Karpas-422 (cell line): ENCODE measurements at regions not wholly inside any gene's neighbourhood (a gene's known extent, or its start where the extent isn't known, plus 50 kb on each side); places are given as distances from the start of the nearest gene placed in this dataset.
"Not testable (repeated sequence)": the region's sequence is repeated elsewhere in the genome, so short reads cannot be mapped to it uniquely, and the experiment has no call there.

Experiments used
- DNase-seq: peaks from one replicate; pipeline ENCODE4 v3.0.0-alpha.2; 2015
- H2AFZ ChIP-seq: fragments of 200-600 bp; sonication (generic); 2 replicates; pipeline ENCODE4 v1.6.1; 2014; ENCODE audit warnings: antibody characterized with exemption, low read length, mixed read lengths
- H3K27ac ChIP-seq: fragments of 200-600 bp; sonication (generic); 2 replicates; pipeline ENCODE4 v1.5.1; 2014; ENCODE audit warnings: mild to moderate bottlenecking, low read length, moderate library complexity
- H3K27me3 ChIP-seq: fragments of 200-600 bp; sonication (generic); 2 replicates; pipeline ENCODE4 v1.6.1; 2014; ENCODE audit warnings: low read length, mixed read lengths
- H3K36me3 ChIP-seq: fragments of 200-600 bp; sonication (generic); 2 replicates; pipeline ENCODE4 v1.6.1; 2014; ENCODE audit warnings: low read length, mixed read lengths; ENCODE audit not compliant: insufficient read depth
- H3K4me1 ChIP-seq: fragments of 200-600 bp; sonication (generic); 2 replicates; pipeline ENCODE4 v1.6.1; 2014; ENCODE audit warnings: mild to moderate bottlenecking, low read length, mixed read lengths
- H3K4me2 ChIP-seq: fragments of 200-600 bp; sonication (generic); 2 replicates; pipeline ENCODE4 v1.6.1; 2014; ENCODE audit warnings: low read length, low read depth, mild to moderate bottlenecking; ENCODE audit not compliant: poor library complexity, severe bottlenecking
- H3K4me3 ChIP-seq: fragments of 200-600 bp; sonication (generic); 2 replicates; pipeline ENCODE4 v1.5.1; 2014; ENCODE audit warnings: mild to moderate bottlenecking, antibody characterized with exemption, low read length, mixed read lengths
- H3K79me2 ChIP-seq: fragments of 200-600 bp; sonication (generic); 2 replicates; pipeline ENCODE4 v1.6.1; 2014; ENCODE audit warnings: mild to moderate bottlenecking, low read length, mixed read lengths
- H3K9ac ChIP-seq: fragments of 200-600 bp; sonication (generic); 2 replicates; pipeline ENCODE4 v1.6.0; 2014; ENCODE audit warnings: low read length
- H3K9me2 ChIP-seq: fragments of 200-600 bp; sonication (generic), shearing (Covaris generic); replicated peaks from 2 replicates; pipeline ENCODE4 v1.6.0; 2014; ENCODE audit warnings: mild to moderate bottlenecking, low read length, moderate library complexity; ENCODE audit not compliant: insufficient read depth
- H3K9me3 ChIP-seq: fragments of 300-700, 200-600 bp; sonication (generic); 2 replicates; pipeline ENCODE4 v1.6.1; 2014; ENCODE audit warnings: low read length, mixed read lengths
- H4K20me1 ChIP-seq: fragments of 200-600 bp; sonication (generic); 2 replicates; pipeline ENCODE4 v1.6.1; 2014; ENCODE audit warnings: mild to moderate bottlenecking, antibody characterized with exemption, low read length, low read depth; ENCODE audit not compliant: insufficient read depth

- not testable (repeated sequence) for DNase-seq, H3K4me1 ChIP-seq
Observed at GRCh38 chr13:74718232-74718842, 584.1 kb upstream of the KLF12 start.

GRCh38 chr13:74715718-74716117, 581.5 kb upstream of the KLF12 start:
- no peak for DNase-seq
- H2AFZ ChIP-seq: no peak overlapping the region

More at GRCh38 chr13:74718232-74718842, 584.1 kb upstream of the KLF12 start:
- H3K27ac ChIP-seq, H3K27me3 ChIP-seq, H3K4me2 ChIP-seq, H3K9me3 ChIP-seq, H2AFZ ChIP-seq, H3K9ac ChIP-seq, H3K36me3 ChIP-seq, H3K9me2 ChIP-seq, H4K20me1 ChIP-seq, H3K4me3 ChIP-seq, H3K79me2 ChIP-seq: not testable (repeated sequence)

GRCh38 chr13:74710006-74710405, 575.8 kb upstream of the KLF12 start:
- no peak overlapping the region for H2AFZ ChIP-seq
- DNase-seq: no peak
- H3K79me2 ChIP-seq: no peaks in the 10 kb centered on the region
- H3K36me3 ChIP-seq: no peaks in the 10 kb centered on the region
- H3K4me1 ChIP-seq: no peaks in the 10 kb centered on the region
- H3K9ac ChIP-seq: no peak overlapping the region
- H4K20me1 ChIP-seq: no peaks in the 10 kb centered on the region
- no peaks in the 10 kb centered on the region for H3K9me2 ChIP-seq
- no peak overlapping the region for H3K27ac ChIP-seq
- no peaks in the 10 kb centered on the region for H3K27me3 ChIP-seq
- H3K4me2 ChIP-seq: no peak overlapping the region
- no peak overlapping the region for H3K4me3 ChIP-seq
- no peaks in the 10 kb centered on the region for H3K9me3 ChIP-seq

More at GRCh38 chr13:74715718-74716117, 581.5 kb upstream of the KLF12 start:
- Histone ChIP-seq H3K4me1 (no peaks in the 10 kb centered on the region), H3K27me3 (no peaks in the 10 kb centered on the region), H3K4me3 (no peak overlapping the region), H3K27ac (no peak overlapping the region), H3K9me2 (no peaks in the 10 kb centered on the region), H4K20me1 (no peaks in the 10 kb centered on the region), H3K4me2 (no peak overlapping the region), H3K9ac (no peak overlapping the region), H3K36me3 (no peaks in the 10 kb centered on the region), H3K9me3 (no peaks in the 10 kb centered on the region), H3K79me2 (no peaks in the 10 kb centered on the region)

GRCh38 chr13:74709226-74709625, 575.0 kb upstream of the KLF12 start:
- Histone ChIP-seq H2AFZ (no peak overlapping the region), H3K4me3 (no peak overlapping the region), H4K20me1 (no peaks in the 10 kb centered on the region), H3K4me2 (no peak overlapping the region), H3K9me3 (no peaks in the 10 kb centered on the region), H3K36me3 (no peaks in the 10 kb centered on the region), H3K9ac (no peak overlapping the region), H3K27me3 (no peaks in the 10 kb centered on the region), H3K79me2 (no peaks in the 10 kb centered on the region), H3K27ac (no peak overlapping the region), H3K9me2 (no peaks in the 10 kb centered on the region), H3K4me1 (no peaks in the 10 kb centered on the region)
- DNase-seq: no peak

GRCh38 chr13:74708629-74709028, 574.4 kb upstream of the KLF12 start:
- H2AFZ ChIP-seq: no peak overlapping the region
- H3K9me3 ChIP-seq: no peaks in the 10 kb centered on the region
- no peak overlapping the region for H3K4me2 ChIP-seq
- no peaks in the 10 kb centered on the region for H3K36me3 ChIP-seq
- H3K79me2 ChIP-seq: no peaks in the 10 kb centered on the region
- no peaks in the 10 kb centered on the region for H3K27me3 ChIP-seq
- H3K4me1 ChIP-seq: no peaks in the 10 kb centered on the region
- no peak for DNase-seq
- H3K9me2 ChIP-seq: no peaks in the 10 kb centered on the region
- H3K9ac ChIP-seq: no peak overlapping the region
- no peak overlapping the region for H3K4me3 ChIP-seq
- no peak overlapping the region for H3K27ac ChIP-seq
- H4K20me1 ChIP-seq: no peaks in the 10 kb centered on the region

GRCh38 chr13:74707291-74707690, 573.1 kb upstream of the KLF12 start:
- H3K36me3 ChIP-seq: no peaks in the 10 kb centered on the region

GRCh38 chr13:74706801-74707200, 572.6 kb upstream of the KLF12 start:
- no peaks in the 10 kb centered on the region for H3K9me2 ChIP-seq
- no peaks in the 10 kb centered on the region for H3K9me3 ChIP-seq
- H3K4me2 ChIP-seq: no peak overlapping the region

More at GRCh38 chr13:74707291-74707690, 573.1 kb upstream of the KLF12 start:
- H3K9ac ChIP-seq: no peak overlapping the region
- H3K79me2 ChIP-seq: no peaks in the 10 kb centered on the region
- H3K9me2 ChIP-seq: no peaks in the 10 kb centered on the region
- H3K9me3 ChIP-seq: no peaks in the 10 kb centered on the region
- no peaks in the 10 kb centered on the region for H3K4me1 ChIP-seq
- no peak overlapping the region for H3K4me3 ChIP-seq
- no peaks in the 10 kb centered on the region for H3K27me3 ChIP-seq
- H2AFZ ChIP-seq: no peak overlapping the region
- DNase-seq: no peak
- H4K20me1 ChIP-seq: no peaks in the 10 kb centered on the region
- no peak overlapping the region for H3K27ac ChIP-seq
- H3K4me2 ChIP-seq: no peak overlapping the region

GRCh38 chr13:74705438-74705837, 571.2 kb upstream of the KLF12 start:
- DNase-seq: no peak
- Histone ChIP-seq H3K9me2 (no peaks in the 10 kb centered on the region), H3K27me3 (no peaks in the 10 kb centered on the region), H3K9ac (no peak overlapping the region), H3K79me2 (no peaks in the 10 kb centered on the region), H3K36me3 (no peaks in the 10 kb centered on the region), H3K9me3 (no peaks in the 10 kb centered on the region), H4K20me1 (no peaks in the 10 kb centered on the region), H3K4me3 (no peak overlapping the region), H3K27ac (no peak overlapping the region), H3K4me1 (no peaks in the 10 kb centered on the region), H3K4me2 (no peak overlapping the region), H2AFZ (no peak overlapping the region)

More at GRCh38 chr13:74706801-74707200, 572.6 kb upstream of the KLF12 start:
- Histone ChIP-seq H3K4me1 (no peaks in the 10 kb centered on the region), H3K27me3 (no peaks in the 10 kb centered on the region), H3K9ac (no peak overlapping the region), H2AFZ (no peak overlapping the region), H3K79me2 (no peaks in the 10 kb centered on the region), H4K20me1 (no peaks in the 10 kb centered on the region), H3K4me3 (no peak overlapping the region), H3K27ac (no peak overlapping the region), H3K36me3 (no peaks in the 10 kb centered on the region)
- no peak for DNase-seq
